Activated CD8-positive, alpha-beta T cell treated with anti-CD3 and anti-CD28 coated beads for 36 hours (primary cell): ENCODE measurements at regions not wholly inside any gene's neighbourhood (a gene's known extent, or its start where the extent isn't known, plus 50 kb on each side); places are given as distances from the start of the nearest gene placed in this dataset.

Experiments
- ATAC-seq: fragments of 200-7000 bp; cut with Tn5 transposase; one replicate; pipeline ENCODE4 v1.10.0; 2021; ENCODE audit warnings: mild to moderate bottlenecking, moderate library complexity
- CTCF ChIA-PET: fragments of 350-600 bp; sonication (Branson Sonifier 250); formaldehyde crosslinking; loops from one replicate; lab custom pipeline; 2021; ENCODE audit warnings: antibody characterized with exemption; lab: Charles Lee
- POLR2A ChIA-PET: fragments of 350-600 bp; sonication (Branson Sonifier 250); formaldehyde crosslinking; loops from one replicate; lab custom pipeline; 2021; ENCODE audit warnings: antibody characterized with exemption; lab: Charles Lee
- DNase-seq: peaks from one replicate; pipeline ENCODE4 v3.0.0-alpha.2; 2020
- H3K27ac Mint-ChIP-seq: one replicate; pipeline ENCODE4 v1.8.0; 2021; ENCODE audit warnings: mild to moderate bottlenecking, mixed read lengths
- H3K27me3 Mint-ChIP-seq: one replicate; pipeline ENCODE4 v1.8.0; 2021; ENCODE audit warnings: mixed read lengths
- H3K36me3 Mint-ChIP-seq: one replicate; pipeline ENCODE4 v1.8.0; 2021; ENCODE audit warnings: low read depth, mixed read lengths
- H3K4me1 Mint-ChIP-seq: one replicate; pipeline ENCODE4 v1.8.0; 2021; ENCODE audit warnings: low read depth, mixed read lengths
- H3K4me3 Mint-ChIP-seq: one replicate; pipeline ENCODE4 v1.8.0; 2021; ENCODE audit warnings: mild to moderate bottlenecking, moderate library complexity, mixed read lengths
- H3K9me3 Mint-ChIP-seq: one replicate; pipeline ENCODE4 v1.8.0; 2021; ENCODE audit warnings: mixed read lengths
- intact Hi-C: fragments of 100-400 bp; cut with micrococcal nuclease; formaldehyde crosslinking; loops from one replicate; pipeline ENCODE4 v1.10.0; 2022
- TF ChIP-seq, protein P1 (sequence below): fragments of 200-600 bp; IDR thresholded peaks from one replicate; pipeline ENCODE4 v1.8.0; 2022; ENCODE audit warnings: antibody characterized with exemption, mild to moderate bottlenecking

DNA sequence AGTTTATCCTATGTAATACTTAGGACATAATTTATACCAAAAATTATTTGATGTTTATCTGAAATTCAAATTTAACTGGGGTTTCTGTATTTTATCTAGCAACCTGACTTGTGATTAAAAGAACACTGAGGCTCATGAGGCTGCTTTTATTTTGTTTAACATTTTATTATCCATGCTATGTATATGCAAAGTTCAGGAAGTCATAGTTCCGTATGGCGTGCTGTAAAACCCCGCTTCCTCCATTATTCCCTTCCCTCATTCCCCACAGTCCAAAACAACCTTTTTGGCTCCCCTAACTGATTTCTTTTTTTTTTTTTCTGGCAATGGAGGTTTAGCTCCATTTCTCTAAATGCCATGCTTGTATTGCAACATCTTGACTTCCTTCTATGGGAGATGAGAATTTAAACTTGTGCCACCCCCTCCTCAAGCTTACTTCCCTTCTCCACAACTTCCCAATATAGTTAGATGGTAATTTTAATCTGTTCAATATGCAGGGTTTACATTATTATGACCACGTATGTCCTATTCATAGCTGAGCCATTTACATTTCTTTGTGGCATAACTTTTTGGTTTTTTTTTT, 138.0 kb upstream of the DNAH14 start:
- DNase-seq (no peak), ATAC-seq (no peak)
- POLR2A ChIA-PET: no interaction called here
- H3K4me3 Mint-ChIP-seq: no peak overlapping the region
- peaks cover 6% of the 10 kb centered on the region for H3K9me3 Mint-ChIP-seq
- H3K27ac Mint-ChIP-seq: no peak overlapping the region
- intact Hi-C loops: no loop called here
- H3K27me3 Mint-ChIP-seq: no peaks in the 10 kb centered on the region
- TF ChIP-seq, protein P1, sequence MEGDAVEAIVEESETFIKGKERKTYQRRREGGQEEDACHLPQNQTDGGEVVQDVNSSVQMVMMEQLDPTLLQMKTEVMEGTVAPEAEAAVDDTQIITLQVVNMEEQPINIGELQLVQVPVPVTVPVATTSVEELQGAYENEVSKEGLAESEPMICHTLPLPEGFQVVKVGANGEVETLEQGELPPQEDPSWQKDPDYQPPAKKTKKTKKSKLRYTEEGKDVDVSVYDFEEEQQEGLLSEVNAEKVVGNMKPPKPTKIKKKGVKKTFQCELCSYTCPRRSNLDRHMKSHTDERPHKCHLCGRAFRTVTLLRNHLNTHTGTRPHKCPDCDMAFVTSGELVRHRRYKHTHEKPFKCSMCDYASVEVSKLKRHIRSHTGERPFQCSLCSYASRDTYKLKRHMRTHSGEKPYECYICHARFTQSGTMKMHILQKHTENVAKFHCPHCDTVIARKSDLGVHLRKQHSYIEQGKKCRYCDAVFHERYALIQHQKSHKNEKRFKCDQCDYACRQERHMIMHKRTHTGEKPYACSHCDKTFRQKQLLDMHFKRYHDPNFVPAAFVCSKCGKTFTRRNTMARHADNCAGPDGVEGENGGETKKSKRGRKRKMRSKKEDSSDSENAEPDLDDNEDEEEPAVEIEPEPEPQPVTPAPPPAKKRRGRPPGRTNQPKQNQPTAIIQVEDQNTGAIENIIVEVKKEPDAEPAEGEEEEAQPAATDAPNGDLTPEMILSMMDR: no peak
- no peaks in the 10 kb centered on the region for H3K36me3 Mint-ChIP-seq
- CTCF ChIA-PET: no interaction called here
- H3K4me1 Mint-ChIP-seq: peaks cover 3% of the 10 kb centered on the region

DNA sequence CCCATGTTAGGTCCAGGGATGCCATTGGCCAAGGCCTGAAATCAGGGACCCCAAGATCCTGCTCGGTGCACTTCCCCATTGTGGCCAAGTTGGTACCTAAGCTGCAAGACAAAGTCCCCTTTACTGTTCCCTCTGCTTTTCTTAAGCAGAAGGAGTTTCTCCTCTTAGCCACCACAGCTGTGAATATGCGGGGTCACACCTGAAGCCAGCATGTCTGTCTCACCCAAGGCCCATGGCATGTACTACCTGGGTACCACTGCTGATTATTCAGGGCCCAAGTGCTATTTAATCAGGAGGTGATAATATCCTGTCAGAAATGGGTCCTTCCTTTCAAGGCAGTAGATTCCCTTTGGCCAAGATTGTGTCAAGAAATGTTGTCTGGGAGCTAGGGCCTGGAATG, 133.9 kb upstream of the DNAH14 start:
- TF ChIP-seq, protein P1: no peak
- no peaks in the 10 kb centered on the region for H3K36me3 Mint-ChIP-seq
- no peaks in the 10 kb centered on the region for H3K9me3 Mint-ChIP-seq
- POLR2A ChIA-PET: no interaction called here
- CTCF ChIA-PET: no interaction called here
- no peak overlapping the region for H3K4me3 Mint-ChIP-seq
- no peaks in the 10 kb centered on the region for H3K27me3 Mint-ChIP-seq
- no peaks in the 10 kb centered on the region for H3K4me1 Mint-ChIP-seq
- ATAC-seq (no peak), DNase-seq (no peak)
- H3K27ac Mint-ChIP-seq: no peak overlapping the region
- intact Hi-C loops: no loop called here

DNA sequence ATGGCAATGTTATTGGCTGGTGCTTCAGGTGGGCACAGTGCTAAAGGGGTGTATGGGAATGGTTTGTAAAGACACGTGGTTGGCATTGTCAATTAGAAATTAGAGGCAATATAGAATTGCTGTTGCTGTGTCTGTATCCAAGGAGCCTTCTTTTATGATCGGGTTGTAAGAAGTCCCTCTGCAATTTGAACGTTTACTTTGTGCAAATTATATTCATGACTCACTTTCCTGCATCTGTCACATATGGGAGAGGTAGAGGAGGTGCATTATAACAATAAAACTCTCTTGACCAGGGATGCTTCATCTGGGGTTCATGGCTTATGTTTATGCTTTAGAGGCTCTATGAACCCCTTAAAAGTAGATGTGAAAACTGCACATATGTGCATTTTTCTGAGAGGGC, 130.4 kb upstream of the DNAH14 start:
- TF ChIP-seq, protein P1: no peak
- ChIA-PET CTCF (no interaction called here), POLR2A (no interaction called here)
- no peaks in the 10 kb centered on the region for H3K27me3 Mint-ChIP-seq
- H3K4me1 Mint-ChIP-seq: peaks cover 11% of the 10 kb centered on the region
- no peak for ATAC-seq
- intact Hi-C loops: no loop called here
- no peak overlapping the region for H3K27ac Mint-ChIP-seq
- no peaks in the 10 kb centered on the region for H3K9me3 Mint-ChIP-seq
- H3K4me3 Mint-ChIP-seq: no peak overlapping the region
- H3K36me3 Mint-ChIP-seq: no peaks in the 10 kb centered on the region
- no peak for DNase-seq

DNA sequence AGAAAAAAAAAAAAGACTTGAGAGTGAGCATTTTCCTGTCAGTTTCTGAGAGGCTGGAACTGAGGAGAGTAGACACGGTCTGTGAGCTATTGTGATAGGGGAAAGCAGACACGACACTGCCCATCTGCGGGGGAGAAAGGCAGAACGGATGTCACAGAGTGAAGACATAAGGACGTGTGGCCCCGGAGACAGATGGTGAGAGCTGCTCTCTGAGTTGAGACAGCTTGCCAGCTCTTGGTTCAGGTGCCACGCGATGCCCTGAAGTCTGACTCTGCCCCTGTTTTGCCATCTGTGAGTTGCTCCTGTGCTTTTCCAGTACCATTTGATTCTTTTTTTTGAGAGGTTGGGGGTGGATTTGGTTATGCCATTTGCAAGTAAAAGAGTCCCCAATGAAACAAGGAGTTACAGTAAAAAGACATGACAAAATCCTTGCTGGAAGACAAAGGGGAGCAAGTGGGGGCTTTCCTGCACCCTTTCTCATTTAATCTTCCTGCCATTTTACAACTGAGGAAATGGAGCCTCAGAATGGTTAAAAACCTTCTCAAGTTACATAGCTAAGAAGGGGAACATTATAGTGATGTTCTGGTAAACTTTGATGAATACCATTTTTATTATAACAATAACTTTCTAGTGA, 128.9 kb upstream of the DNAH14 start:
- Mint-ChIP-seq H3K9me3 (no peaks in the 10 kb centered on the region), H3K4me1 (peaks cover 21% of the 10 kb centered on the region), H3K27ac (no peak overlapping the region), H3K36me3 (no peaks in the 10 kb centered on the region), H3K4me3 (no peak overlapping the region), H3K27me3 (no peaks in the 10 kb centered on the region)
- ChIA-PET POLR2A (interaction anchor here (0.6 kb wide), 1 partner anchor 50 kb away, joined by 3 read pairs; no protein-coding TSS in a partner anchor), CTCF (no interaction called here)
- TF ChIP-seq, protein P1: no peak
- ATAC-seq: no peak
- no peak for DNase-seq
- intact Hi-C loops: no loop called here

DNA sequence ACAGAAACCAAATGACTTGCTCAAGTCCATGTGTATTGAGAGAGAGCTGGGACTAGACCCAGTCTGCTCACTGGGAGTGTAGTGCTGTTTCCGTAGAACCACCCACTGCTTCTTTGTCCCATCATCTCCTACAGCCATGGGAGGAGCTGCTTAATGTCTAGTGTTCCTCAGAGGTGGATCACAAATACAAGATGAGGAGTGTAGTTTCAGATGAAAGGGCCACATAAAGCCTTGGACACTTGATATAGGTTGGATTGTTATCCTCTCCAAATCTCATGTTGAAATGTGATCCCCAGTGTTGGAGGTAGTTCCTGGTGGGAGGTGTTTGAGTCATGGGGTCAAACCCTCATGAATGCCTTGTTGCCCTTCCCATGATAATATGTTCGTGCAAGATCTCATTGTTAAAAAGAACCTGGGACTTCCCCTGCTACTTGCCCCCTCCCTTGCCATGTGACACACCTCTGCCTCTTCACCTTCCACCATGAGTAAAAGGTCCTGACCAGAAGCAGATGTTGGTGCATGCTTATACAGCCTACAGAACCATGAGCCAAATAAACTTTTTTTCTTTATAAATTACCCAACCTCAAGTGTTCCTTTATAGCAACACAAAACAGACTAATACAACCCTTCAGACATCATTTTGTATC, 127.5 kb upstream of the DNAH14 start:
- DNase-seq (peak; percentile 18), ATAC-seq (peak; percentile 41)
- Mint-ChIP-seq H3K27me3 (no peaks in the 10 kb centered on the region), H3K36me3 (no peaks in the 10 kb centered on the region), H3K27ac (no peak overlapping the region), H3K4me1 (peaks cover 21% of the 10 kb centered on the region), H3K9me3 (no peaks in the 10 kb centered on the region), H3K4me3 (no peak overlapping the region)
- ChIA-PET POLR2A (no interaction called here), CTCF (no interaction called here)
- TF ChIP-seq, protein P1: no peak
- intact Hi-C loops: no loop called here
